GM15510 (cell line): ENCODE measurements at regions not wholly inside any gene's neighbourhood (a gene's known extent, or its start where the extent isn't known, plus 50 kb on each side); places are given as distances from the start of the nearest gene placed in this dataset.

Experiments
- POLR2A ChIP-seq: IDR thresholded peaks from 3 replicates; pipeline ENCODE4 v1.6.1; 2011; ENCODE audit warnings: borderline replicate concordance; ENCODE audit not compliant: insufficient read length; ENCODE audit errors: extremely low read depth

GRCh38 chr4:112854420-112854819 is 195.0 kb upstream of the ANK2 start:
- no peak for TF ChIP-seq POLR2A

DNA sequence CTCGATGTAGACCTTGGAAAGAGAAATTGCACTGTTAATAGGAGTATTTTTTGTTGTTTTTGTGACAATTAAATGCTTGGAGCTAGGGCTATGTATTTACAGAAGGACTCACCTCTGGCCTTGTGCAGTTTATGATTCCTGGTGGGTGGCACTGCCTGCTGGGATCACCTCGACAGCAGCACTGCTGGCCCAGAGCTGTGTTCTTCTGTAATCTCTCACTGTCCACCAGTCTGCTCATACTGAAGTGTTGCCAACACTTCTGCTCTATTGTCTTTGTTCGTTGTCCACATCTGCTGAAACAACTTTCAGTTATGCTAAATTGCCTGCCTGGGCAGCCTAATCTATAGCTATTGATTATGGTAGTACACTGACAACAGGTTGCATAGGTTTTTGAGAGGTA is 194.4 kb upstream of the ANK2 start:
- TF ChIP-seq POLR2A: no peak

GRCh38 chr4:112857461-112857860 is 192.0 kb upstream of the ANK2 start:
- no peak for TF ChIP-seq POLR2A

GRCh38 chr4:112858751-112859150 is 190.7 kb upstream of the ANK2 start:
- no peak for TF ChIP-seq POLR2A

DNA sequence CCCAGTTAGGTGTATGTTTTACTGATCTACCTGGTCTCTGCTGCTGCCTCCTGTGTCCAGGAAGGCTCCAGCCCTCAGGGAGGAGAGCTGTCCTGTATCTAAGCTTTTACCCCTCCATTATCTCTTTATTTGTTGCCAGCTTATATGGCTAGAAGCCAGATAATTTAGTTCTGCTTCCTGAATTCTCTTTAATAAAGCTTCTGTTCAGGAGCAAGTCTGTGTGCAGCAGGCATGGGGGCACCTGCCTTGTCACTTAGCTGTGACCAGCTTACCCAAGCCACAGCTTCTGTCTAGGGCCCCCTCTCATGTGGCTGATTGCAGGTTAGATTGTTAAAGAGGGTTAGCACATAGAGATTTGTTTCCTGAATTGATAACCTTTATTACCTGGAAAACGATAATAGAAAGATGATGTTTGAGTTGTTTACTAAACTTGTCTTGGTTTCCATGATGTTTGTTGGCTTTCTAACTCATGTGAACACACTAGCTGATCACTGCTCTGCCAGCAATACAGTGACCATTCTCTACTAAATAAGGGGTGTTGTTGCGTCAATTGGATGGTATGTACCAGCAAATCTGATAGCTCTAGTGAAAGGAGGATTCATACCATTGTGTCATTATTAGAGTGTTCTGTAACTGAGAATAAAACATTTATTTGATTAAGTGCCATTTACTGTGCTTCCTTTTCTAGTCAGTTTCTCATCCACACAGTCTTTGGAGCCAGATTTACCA is 189.8 kb upstream of the ANK2 start:
- no peak for TF ChIP-seq POLR2A

DNA sequence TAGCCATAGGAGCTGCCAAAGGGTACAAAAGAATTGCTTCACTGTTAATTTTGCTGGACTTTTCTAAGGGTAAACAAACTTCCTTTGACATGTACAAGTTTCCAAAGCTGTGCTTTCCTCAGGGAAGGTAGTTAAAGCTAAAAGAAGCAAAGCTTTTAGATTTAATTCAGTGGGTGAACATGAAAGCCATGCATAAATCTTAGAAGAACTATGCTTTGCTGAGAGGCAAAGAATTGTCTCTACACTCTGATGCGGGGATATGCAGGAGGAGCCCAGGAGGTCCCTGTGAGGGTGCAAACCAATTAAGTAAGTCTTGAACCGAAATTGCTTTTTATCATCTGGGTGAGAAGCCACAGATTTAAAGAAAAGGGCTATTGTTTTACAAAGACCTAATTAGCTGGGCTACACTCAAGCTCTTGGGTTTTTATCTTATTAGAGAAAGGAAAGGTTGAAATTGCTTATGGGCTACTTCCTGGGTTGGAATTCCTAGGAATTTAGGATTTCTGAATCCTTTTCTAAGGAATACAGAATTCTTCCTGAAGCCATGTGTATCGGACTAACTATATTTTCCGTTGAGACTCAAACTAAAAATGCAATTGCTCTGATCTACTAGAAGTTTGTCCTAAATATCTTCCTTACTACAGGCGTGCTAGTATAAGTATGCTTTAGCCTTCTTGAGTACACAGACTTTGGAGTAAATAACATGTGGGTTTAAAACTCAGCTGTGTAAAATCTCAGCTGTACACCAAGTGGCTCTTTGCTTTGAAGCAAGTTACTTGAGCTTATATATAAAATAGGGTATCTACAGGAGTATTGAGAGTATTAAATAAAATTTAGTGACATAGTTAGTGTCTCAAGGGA is 188.4 kb upstream of the ANK2 start:
- TF ChIP-seq POLR2A: no peak

- TF ChIP-seq POLR2A: no peak
Measured at GRCh38 chr4:112861691-112862674, 187.5 kb upstream of the ANK2 start.

DNA sequence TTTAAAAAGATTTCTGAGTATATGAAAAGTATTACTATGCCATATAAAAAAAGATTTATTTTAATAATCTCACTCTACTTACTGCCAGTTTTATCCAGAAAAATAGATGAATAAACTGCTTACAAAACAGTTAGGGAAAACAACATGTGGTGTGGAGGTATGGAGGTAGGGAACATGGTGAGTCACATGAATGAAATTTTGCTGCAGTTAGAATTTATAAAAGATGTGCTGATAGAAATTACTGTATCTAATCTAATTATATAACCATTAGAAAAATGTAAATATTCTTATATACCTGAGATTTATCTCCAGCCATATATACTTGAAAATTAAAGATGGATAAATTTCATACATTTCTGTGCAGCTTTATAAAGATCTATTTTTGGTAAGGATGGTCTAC is 184.0 kb upstream of the ANK2 start:
- no peak for TF ChIP-seq POLR2A

GRCh38 chr4:112876316-112876715 is 173.1 kb upstream of the ANK2 start:
- no peak for TF ChIP-seq POLR2A

DNA sequence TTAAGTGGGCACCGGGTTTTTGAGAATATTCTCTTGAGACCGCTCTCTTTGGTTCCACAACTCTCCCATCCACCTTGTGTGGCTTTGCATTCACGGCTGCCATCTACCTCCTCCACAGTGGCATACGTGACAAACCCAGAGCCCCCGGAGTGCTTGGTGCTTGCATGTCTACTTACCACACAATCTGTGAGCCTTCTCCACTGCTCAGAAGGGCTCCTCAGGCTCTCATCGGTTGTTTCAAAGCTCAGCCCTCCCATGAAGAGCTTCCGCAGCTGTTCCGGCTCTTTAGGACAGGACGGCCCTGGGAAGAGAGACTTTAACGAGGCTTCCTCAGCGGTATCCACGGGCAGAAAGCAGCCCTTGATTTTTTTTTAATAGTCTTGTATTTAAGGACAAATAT is 167.6 kb upstream of the ANK2 start:
- no peak for TF ChIP-seq POLR2A

DNA sequence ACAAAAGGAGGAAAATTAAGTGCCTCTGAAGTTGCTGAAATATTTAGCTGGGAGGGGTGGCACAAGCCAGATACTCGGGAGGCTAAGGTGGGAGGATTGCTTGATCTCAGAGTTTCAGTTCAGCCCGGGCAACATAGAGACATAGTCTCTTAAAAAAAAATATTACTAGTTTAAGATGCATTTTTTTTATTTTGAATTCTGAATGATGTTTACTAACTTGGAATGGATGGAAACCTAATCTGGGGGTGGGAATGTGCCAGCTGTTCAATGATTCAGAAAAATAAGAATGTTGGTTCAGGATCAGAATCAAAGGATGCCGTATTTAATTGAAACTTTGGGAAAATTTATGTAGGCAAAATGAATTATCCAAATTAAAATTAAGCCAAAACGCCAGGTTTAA is 167.2 kb upstream of the ANK2 start:
- no peak for TF ChIP-seq POLR2A

DNA sequence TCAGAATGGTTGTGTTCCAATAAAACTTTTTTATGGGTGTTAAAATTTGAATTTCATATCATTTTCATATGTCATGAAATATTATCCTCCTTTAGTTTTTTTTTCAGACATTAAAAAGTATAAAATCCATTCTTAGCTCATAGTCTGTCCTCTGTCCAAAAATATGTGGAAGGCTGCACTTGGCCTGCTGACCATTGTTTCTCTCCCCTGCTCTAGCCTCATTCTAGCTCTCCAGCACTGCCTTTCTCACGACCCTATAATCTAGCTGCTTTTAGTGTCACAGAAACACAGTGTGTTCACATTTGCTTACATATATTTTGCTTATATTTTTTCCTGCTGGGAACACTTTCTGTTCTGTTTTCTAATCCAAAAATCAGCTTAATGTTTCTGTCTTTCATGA is 165.0 kb upstream of the ANK2 start:
- no peak for TF ChIP-seq POLR2A

- no peak for TF ChIP-seq POLR2A
Measured at GRCh38 chr4:112885897-112886296, 163.6 kb upstream of the ANK2 start.

DNA sequence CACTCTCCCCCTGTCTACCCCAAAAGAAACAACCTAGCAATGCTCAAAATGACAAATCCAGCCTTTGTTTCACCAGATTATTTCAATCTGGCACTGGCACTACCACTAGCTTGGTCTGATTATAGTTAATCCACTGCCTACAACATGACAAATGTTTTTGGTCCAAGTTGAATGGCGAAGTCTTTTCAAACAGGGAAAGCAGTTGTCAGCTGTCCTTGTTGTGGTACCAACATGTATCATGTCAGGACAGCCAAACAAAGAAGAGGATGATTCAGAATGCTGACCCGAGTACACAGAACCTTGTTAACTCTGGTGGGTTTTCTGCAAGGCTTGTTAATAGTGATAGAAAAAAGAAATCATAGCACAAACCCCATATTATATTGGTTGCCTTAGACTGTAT is 160.8 kb upstream of the ANK2 start:
- TF ChIP-seq POLR2A: no peak

GRCh38 chr4:112889199-112889598 is 160.3 kb upstream of the ANK2 start:
- TF ChIP-seq POLR2A: no peak
